GM12891 (cell line): ENCODE measurements at regions not wholly inside any gene's neighbourhood (a gene's known extent, or its start where the extent isn't known, plus 50 kb on each side); places are given as distances from the start of the nearest gene placed in this dataset.

Source experiments
- DNase-seq: peaks from one replicate; pipeline ENCODE4 v3.0.0; 2011; ENCODE audit warnings: low spot score; ENCODE audit not compliant: insufficient read length
- FAIRE-seq: peaks from 2 replicates; lab custom pipeline; 2011; peaks lifted over from hg19 to GRCh38; lab: Jason Lieb, UNC
- PAX5 ChIP-seq: IDR thresholded peaks from 2 replicates; pipeline ENCODE4 v1.6.1; 2011; ENCODE audit warnings: low read length, moderate library complexity, mild to moderate bottlenecking; ENCODE audit not compliant: insufficient read depth, severe bottlenecking
- POLR2A ChIP-seq: IDR thresholded peaks from 2 replicates; pipeline ENCODE4 v1.6.1; 2011; ENCODE audit warnings: low read depth, low read length, control low read depth
- POLR2AphosphoS5 ChIP-seq: IDR thresholded peaks from 2 replicates; pipeline ENCODE4 v1.6.1; 2011; ENCODE audit warnings: low read depth, low read length, control low read depth
- POU2F2 ChIP-seq: IDR thresholded peaks from 2 replicates; pipeline ENCODE4 v1.6.1; 2011; ENCODE audit warnings: low read depth, mild to moderate bottlenecking, control low read depth, low read length, moderate library complexity
- SPI1 ChIP-seq: IDR thresholded peaks from 2 replicates; pipeline ENCODE4 v1.6.1; 2011; ENCODE audit warnings: low read depth, low read length, control low read depth
- TAF1 ChIP-seq: IDR thresholded peaks from 2 replicates; pipeline ENCODE4 v1.6.1; 2011; ENCODE audit warnings: low read depth, low read length, control low read depth

DNA sequence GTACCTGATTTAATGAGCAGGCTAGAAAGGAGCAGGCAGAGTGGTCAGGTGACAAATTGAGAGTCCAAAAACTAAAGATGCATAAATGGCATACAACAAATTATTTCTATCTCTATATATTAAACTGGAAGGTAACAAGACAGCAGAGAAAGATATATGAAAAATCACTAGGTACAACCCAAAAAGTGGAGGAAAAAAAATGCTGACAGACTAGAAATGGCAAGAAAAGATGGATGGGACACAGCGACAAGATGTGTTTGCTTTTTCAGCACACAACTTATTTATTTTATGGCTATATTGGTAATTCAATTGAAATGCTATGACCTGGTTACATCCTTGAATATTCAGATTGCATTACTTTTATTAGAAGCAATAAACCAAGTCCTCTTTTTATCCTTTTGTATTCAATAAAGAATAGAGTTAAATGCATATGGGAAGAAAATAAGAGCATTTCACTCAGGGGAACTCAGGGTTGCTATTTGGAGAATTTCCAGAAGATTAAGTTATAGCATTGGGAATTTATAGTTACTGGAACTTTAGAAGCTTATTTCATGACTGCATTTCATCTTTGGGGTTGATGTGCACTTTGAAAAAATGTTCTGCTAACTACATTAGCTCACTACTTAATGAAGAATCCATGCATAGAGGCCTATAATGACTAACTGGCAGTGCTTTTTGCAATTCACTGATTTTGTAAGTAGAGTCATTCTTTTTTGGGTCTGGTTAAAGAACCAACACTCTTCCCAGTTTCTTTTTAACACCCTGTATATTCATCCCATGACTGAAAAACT is 566.6 kb upstream of the TUSC1 start:
- TF ChIP-seq POU2F2 (no peak), SPI1 (no peak), POLR2A (no peak), TAF1 (no peak), PAX5 (no peak), POLR2AphosphoS5 (no peak)
- DNase-seq (no peak), FAIRE-seq (no peak)

DNA sequence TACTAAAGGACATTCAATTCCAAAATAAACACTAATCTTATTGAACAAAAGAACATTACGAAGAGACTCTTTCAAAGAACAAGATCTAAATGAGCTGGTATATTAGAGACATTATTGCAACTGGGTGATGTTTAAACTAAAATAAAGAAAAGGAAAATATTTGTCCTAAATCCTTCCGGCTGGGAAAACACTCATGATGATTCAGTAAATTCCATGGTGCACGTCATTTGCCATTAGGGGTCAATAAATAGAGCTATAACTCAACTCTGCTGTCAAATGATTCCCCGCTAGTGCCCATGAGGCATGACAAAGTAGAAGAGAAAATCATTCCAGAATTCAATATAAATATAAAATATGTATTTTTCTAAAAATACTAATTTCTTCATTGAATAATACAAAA is 565.5 kb upstream of the TUSC1 start:
- no peak for TF ChIP-seq TAF1
- TF ChIP-seq POLR2AphosphoS5, result no peak
- no peak for TF ChIP-seq PAX5
- no peak for TF ChIP-seq POU2F2
- TF ChIP-seq SPI1, result no peak
- no peak for TF ChIP-seq POLR2A
- DNase-seq (no peak), FAIRE-seq (no peak)

DNA sequence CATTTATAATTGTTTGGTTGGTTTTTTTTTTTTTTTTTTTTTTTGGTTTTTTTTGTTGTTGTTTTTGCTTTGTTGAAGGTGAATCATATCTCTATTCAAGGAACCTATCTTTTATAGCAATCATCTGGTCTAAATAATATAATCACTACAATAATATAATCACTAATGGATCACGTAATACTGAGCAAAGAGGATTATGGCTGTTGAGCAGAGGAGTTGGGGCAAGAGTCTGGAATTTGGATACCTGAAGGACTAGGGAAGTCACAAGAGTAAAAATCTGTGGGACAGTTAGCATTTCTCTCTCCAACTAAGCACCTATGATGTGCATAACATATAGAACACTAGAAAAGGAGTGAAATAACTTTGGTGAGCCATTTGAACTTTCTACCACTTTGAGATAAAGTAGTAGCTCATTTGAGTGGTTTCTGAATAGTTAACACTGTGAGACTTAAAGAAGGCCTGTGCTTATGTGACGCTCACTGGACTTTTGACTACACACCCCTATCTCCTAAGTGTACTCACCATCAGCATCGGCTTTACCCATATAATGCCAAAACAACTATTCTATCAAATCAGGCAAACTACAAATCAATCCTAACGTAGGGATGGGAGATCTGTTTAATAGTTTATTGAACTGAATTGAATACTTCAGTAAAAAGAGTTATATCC is 564.9 kb upstream of the TUSC1 start:
- DNase-seq (no peak), FAIRE-seq (no peak)
- TF ChIP-seq TAF1 (no peak), POLR2A (no peak), POU2F2 (no peak), SPI1 (no peak), PAX5 (no peak), POLR2AphosphoS5 (no peak)

DNA sequence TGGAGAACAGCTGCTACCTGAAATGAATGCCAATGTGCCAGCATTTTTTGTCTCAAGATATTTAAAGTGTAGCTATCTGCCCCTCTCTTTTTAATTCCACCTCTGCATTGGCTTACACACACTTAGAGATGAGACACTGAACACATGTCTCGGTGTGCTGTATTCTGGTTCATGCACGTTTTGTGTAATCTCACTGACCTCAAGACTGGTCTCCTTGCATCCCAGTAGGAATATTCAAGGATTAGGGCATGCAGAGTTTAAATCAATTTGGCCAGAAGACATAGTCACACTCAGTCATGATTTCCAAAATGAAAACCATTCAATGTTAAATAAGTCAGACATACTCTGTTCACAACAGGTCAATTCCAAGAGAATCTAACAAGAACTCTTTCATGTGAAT is 561.8 kb upstream of the TUSC1 start:
- TF ChIP-seq SPI1 (no peak), POLR2A (no peak), PAX5 (no peak), TAF1 (no peak), POLR2AphosphoS5 (no peak), POU2F2 (no peak)
- FAIRE-seq, result no peak
- DNase-seq, result no peak

DNA sequence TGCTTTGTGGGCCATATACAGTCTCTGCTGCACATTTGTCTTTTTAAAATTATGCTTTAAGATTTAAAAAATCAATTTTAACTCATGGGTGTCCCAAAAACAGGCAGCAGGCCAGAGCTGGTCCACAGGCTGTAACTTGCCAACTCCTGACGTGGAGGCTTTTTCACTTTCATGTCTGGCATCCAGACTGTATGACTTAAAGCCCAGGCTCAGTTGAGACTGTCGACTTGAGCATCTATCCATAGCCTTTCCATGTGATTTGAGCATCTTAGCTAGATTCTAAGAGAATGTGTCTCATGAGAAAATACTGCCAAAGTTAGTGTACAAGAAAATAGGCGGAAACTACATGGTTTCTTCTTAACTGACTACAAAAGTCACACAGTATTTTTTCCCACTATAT is 559.0 kb upstream of the TUSC1 start:
- no peak for TF ChIP-seq TAF1
- no peak for TF ChIP-seq POLR2AphosphoS5
- TF ChIP-seq PAX5, result no peak
- no peak for TF ChIP-seq SPI1
- TF ChIP-seq POLR2A, result no peak
- TF ChIP-seq POU2F2, result no peak
- FAIRE-seq, result no peak
- no peak for DNase-seq

DNA sequence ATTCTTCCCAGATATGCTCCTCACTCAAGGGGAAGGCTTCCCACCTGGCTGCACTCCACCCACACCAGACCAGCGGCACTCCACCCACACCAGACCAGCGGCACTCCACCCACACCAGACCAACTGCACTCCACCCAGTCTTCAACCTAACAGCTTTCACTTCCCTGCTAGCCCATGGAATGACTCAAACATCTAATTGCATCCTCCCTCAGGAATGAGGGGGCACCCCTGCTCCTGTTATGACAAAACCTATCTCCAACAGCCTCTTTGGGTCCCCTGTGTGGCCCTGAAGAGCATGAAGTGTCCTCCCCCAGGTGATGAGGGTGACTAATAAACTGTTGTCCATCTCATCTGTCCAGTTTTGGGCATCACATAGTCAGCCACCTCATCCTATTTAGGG is 556.6 kb upstream of the TUSC1 start:
- TF ChIP-seq SPI1 (peak; percentile 59), POLR2AphosphoS5 (no peak)
- DNase-seq, result no peak
- FAIRE-seq, result no peak

DNA sequence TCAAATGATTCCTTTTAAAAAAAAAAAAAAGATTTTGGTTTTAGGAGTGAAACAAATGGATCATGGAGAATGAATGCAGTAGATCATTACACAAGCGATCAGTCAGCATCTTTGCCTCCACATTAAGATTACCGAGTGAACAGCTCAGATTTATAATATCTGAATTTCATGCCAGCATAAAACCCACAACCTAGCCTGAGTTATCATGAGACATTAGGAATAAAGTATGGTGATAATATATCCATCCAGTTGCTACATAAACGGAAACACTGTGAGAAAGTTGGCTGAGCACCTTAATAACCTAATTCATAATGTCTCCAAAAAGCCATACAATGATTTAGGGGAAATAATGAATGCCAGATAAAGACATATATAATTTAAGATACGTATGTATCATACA is 553.1 kb upstream of the TUSC1 start:
- DNase-seq (no peak), FAIRE-seq (no peak)
- no peak for TF ChIP-seq TAF1

DNA sequence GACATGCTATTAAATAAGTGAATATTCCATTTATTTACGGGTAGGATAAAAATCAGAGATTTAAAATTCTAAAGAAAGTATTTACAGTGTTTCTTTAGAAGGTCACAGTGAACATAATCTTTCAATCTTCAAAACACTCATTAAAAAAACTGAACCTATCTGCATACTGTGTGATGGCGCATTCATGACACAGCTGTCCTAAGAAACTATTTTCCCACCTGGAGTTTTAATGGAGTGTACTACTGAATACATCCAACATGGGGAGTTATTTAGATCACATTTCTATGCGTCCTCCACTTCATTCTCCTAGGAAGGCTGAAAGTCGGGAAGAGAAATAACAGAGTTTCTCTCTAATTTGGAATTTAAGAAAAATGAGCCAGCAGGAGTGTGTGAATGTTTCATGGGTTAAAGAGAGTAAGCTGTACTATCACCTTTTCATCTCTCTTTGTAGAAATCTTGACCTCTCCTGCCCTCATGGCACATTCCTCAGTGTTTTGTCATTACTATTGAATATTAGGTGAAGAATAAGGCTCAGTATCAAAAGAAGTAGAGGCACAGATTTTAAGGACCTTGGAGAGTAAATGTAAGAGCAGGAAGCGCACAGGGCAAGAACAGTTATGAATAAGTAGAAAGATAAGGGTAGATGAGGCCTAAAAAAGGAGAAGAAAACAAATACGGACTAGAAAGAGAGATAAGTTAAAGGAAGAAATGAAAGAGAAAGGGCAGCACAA is 551.2 kb upstream of the TUSC1 start:
- FAIRE-seq, result no peak
- no peak for DNase-seq
- TF ChIP-seq PAX5 (no peak), POLR2A (no peak), POLR2AphosphoS5 (no peak), SPI1 (no peak), POU2F2 (no peak), TAF1 (no peak)

DNA sequence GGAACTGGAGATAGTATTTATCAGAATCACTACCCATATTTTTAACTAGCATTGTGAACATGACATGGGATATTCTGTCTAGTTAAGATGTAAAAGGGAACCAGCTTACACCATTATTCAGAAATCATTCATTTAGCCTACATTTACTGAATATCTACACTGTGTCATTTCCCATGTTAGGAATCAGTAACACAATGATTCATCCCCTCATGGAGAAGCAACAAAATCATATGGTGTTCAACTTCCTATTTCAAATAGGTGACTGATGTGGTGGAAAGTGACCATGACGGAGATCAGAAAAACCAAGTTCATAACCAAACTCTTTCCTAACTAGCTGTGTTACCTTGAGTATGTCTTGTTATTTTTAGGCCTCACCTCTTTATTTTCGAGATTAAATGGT is 550.0 kb upstream of the TUSC1 start:
- FAIRE-seq (no peak), DNase-seq (no peak)
- TF ChIP-seq POU2F2 (no peak), POLR2A (no peak), SPI1 (no peak), PAX5 (no peak), POLR2AphosphoS5 (no peak), TAF1 (no peak)

DNA sequence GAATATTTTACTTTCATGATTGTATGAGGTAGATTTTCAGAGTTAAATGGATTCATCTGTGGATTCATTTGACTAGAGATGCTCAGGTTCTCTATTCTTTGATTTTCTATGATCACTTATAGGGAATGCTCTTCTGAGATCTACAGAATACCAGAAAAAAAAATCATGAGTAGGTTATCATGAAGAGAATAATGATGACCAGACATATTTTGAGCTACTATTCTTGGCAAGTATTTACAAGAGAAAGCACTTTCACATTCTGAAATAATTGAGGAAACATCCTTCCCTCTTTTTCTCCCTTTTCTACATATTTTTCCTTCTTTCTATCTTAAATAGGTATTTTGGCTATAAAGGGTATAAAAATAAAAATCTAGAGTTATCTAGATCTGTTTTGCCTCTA is 543.0 kb upstream of the TUSC1 start:
- no peak for DNase-seq
- no peak for FAIRE-seq
- TF ChIP-seq TAF1 (no peak), POU2F2 (no peak), POLR2A (no peak), SPI1 (no peak), PAX5 (no peak), POLR2AphosphoS5 (no peak)
